ENCODE measurements at regions not wholly inside any gene's neighbourhood (a gene's known extent, or its start where the extent isn't known, plus 50 kb on each side); places are given as distances from the start of the nearest gene placed in this dataset.

DNA sequence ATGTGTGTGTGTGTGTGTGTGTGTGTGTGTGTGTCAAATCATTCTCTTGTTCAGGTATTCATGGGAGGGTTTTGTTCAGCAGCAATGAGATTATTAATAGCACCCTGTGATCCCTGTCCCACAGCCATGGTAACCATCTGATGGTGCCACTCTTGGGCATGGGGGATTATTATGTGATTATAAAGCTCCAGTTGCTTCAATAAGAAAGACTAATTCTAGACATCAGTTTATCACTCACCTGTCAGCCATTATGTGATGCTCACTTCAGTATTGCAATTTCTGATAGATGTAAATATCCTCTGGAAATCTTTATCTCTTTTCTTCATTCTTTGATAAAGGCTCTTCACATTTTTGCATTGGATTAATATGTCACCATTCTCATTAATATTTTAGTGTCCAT, 145.9 kb upstream of the POU1F1 start:
- Histone ChIP-seq H3K9me3 (replicated peaks; ENCODE audit: control insufficient read depth, low read depth, low read length) (no peaks in the 10 kb centered on the region), H3K27me3 (ENCODE audit: control insufficient read depth, insufficient read depth, low read length) (no peaks in the 10 kb centered on the region), H3K27ac (ENCODE audit: low read length) (no peak overlapping the region), H3K4me3 (ENCODE audit: low read length) (no peak overlapping the region), H3K36me3 (ENCODE audit: control insufficient read depth, insufficient read depth, low read length) (no peaks in the 10 kb centered on the region), H3K4me1 (ENCODE audit: control insufficient read depth, insufficient read depth, low read length) (no peaks in the 10 kb centered on the region)
- DNase-seq = no peak

DNA sequence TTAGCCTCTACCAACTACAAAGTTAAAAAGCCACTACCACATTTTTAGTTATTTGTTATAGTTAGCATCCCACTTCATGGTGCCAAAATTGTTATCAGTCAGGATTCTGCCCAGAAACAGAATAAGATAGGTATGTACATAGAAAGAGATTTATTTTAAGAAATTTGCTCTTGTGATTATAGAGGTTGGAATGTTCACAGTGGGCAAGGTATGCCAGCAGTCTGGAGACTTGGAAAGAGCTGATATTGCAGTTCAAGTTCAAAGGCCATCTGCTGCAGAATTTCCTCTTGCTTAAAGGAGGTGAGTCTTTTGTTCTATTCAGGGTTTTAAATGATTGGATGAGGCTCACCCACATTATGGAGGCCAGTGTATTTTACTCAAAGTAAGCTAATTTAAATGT, 143.8 kb upstream of the POU1F1 start:
- Histone ChIP-seq H3K27ac (ENCODE audit: low read length) (no peak overlapping the region), H3K4me1 (ENCODE audit: control insufficient read depth, insufficient read depth, low read length) (no peaks in the 10 kb centered on the region), H3K9me3 (replicated peaks; ENCODE audit: control insufficient read depth, low read depth, low read length) (no peaks in the 10 kb centered on the region), H3K27me3 (ENCODE audit: control insufficient read depth, insufficient read depth, low read length) (no peaks in the 10 kb centered on the region), H3K36me3 (ENCODE audit: control insufficient read depth, insufficient read depth, low read length) (no peaks in the 10 kb centered on the region), H3K4me3 (ENCODE audit: low read length) (no peak overlapping the region)
- no peak for DNase-seq

DNA sequence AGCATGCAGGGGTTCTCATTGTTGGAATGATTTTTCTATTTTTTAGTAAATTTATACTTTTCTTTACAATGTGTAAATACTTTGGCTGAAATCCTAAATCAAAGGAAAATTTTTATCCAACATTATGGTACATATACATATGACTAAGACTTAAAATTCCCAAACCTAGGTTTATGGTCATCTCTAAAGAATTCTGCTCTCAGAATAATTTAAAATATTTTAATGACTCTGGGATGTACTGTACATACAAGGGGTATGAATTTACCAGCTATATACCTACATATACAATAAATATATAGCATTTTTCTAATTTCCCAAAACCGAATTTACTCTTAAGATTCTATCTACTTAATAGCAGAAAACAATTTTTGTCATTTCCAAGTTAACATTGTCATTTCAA, 137.9 kb upstream of the POU1F1 start:
- no CpG with 5 or more reads among the region's 1 CpG for WGBS (ENCODE audit: insufficient coverage)
- no peaks in the 10 kb centered on the region for H3K36me3 ChIP-seq (ENCODE audit: control insufficient read depth, insufficient read depth, low read length)
- H3K4me1 ChIP-seq (ENCODE audit: control insufficient read depth, insufficient read depth, low read length) = no peaks in the 10 kb centered on the region
- H3K4me3 ChIP-seq (ENCODE audit: low read length) = no peak overlapping the region
- H3K9me3 ChIP-seq (replicated peaks; ENCODE audit: control insufficient read depth, low read depth, low read length) = no peaks in the 10 kb centered on the region
- no peaks in the 10 kb centered on the region for H3K27me3 ChIP-seq (ENCODE audit: control insufficient read depth, insufficient read depth, low read length)
- H3K27ac ChIP-seq (ENCODE audit: low read length) = no peak overlapping the region
- no peak for DNase-seq

DNA sequence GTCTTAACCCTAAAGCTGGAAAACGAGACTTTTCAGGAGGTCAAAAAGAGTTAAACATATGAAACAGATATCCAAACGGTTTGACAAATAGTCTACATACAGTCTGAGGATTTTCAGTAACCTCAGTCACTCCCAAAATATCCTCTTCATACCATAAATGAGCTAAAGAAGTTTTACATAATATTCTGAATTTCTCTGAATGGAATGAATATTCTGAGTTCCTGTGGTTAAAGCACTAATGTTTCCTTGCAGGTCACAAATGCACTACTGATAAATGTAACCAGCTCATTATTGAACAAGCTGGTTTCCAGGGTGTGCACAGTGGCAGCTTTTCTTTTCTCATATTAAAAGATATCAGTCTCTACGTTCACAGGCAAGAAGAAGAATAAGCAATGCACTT, 137.4 kb upstream of the POU1F1 start:
- no peak for DNase-seq

DNA sequence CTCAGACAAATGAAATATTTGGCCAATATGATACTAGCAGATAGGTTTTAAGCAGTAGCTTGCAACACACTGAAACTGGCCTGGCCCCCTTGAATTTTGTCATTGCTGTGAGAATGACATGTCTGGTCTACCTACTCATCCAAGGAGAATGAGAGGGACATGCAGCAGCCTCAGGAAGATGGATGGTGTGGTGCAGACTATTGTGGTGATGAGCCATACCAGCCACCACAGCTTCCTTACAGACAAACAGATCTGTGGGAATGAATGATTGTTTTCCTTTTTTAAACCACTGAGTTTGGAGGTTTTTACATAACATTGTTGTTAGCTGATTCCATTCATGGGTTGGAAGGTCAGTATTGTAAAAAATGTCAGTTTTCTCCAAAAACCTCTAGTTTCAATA, 133.7 kb upstream of the POU1F1 start:
- no peaks in the 10 kb centered on the region for H3K9me3 ChIP-seq (replicated peaks; ENCODE audit: control insufficient read depth, low read depth, low read length)
- no peaks in the 10 kb centered on the region for H3K36me3 ChIP-seq (ENCODE audit: control insufficient read depth, insufficient read depth, low read length)
- no peak for DNase-seq
- no peak overlapping the region for H3K27ac ChIP-seq (ENCODE audit: low read length)
- no peak overlapping the region for H3K4me3 ChIP-seq (ENCODE audit: low read length)
- no peaks in the 10 kb centered on the region for H3K4me1 ChIP-seq (ENCODE audit: control insufficient read depth, insufficient read depth, low read length)
- H3K27me3 ChIP-seq (ENCODE audit: control insufficient read depth, insufficient read depth, low read length) = no peaks in the 10 kb centered on the region

More for the DNA sequence above, 137.4 kb upstream of the POU1F1 start:
- WGBS (ENCODE audit: insufficient coverage) = no CpG with 5 or more reads among the region's 3 CpGs
- Histone ChIP-seq H3K36me3 (ENCODE audit: control insufficient read depth, insufficient read depth, low read length) (no peaks in the 10 kb centered on the region), H3K9me3 (replicated peaks; ENCODE audit: control insufficient read depth, low read depth, low read length) (no peaks in the 10 kb centered on the region), H3K4me1 (ENCODE audit: control insufficient read depth, insufficient read depth, low read length) (no peaks in the 10 kb centered on the region), H3K27ac (ENCODE audit: low read length) (no peak overlapping the region), H3K27me3 (ENCODE audit: control insufficient read depth, insufficient read depth, low read length) (no peaks in the 10 kb centered on the region), H3K4me3 (ENCODE audit: low read length) (no peak overlapping the region)

DNA sequence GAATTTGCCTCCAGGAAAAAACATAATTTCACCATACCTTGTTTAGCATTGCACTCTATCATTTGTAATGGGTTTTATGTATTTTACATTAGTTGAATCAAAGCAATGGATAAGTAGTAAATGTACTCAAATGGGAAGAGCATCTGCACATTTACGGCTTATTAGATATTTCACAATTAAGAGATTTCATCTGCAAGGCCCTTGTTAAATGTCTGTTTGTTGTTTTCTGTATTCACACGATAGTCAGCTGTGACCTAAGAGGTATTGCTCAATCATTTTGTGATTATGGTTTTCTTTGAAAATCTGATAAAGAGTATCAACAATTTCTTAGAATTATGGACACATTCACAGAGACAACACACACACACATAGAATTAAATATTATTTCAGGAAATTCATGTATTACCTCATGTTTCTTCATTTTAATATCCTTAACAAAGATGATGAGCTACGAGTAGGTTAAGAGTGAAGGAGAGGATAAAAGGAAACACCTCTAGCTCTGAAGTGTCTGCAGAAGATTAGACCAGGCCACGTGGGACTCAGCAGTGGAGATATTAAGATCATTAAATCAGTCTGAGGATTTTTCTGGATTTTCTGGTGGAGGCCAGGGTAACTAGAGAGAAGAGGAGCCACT, 121.9 kb upstream of the POU1F1 start:
- Histone ChIP-seq H3K4me1 (ENCODE audit: control insufficient read depth, insufficient read depth, low read length) (no peaks in the 10 kb centered on the region), H3K27ac (ENCODE audit: low read length) (no peak overlapping the region), H3K27me3 (ENCODE audit: control insufficient read depth, insufficient read depth, low read length) (no peaks in the 10 kb centered on the region), H3K4me3 (ENCODE audit: low read length) (no peak overlapping the region), H3K36me3 (ENCODE audit: control insufficient read depth, insufficient read depth, low read length) (no peaks in the 10 kb centered on the region), H3K9me3 (replicated peaks; ENCODE audit: control insufficient read depth, low read depth, low read length) (no peaks in the 10 kb centered on the region)
- no peak for DNase-seq
- 40% methylated on average over 1 of the region's 4 CpGs for WGBS (ENCODE audit: insufficient coverage)

DNA sequence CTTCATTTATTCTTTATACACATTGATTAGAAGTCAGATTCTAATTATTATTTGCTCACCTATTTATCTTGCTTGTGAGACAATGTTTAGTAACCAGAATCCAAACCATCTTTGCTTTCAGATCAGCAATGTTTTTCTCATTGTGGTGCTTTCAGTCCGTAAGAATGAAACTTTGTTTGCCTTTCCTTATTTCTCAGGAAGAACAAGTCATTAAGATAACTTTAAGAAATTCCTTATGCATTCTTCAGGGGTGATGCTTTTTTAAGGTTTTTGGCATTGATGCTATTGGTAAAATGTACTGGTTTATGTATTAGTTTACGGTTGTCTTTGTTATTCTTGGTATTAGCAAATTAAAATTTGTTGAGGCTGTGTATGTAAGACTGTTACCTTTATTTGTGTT, 120.8 kb upstream of the POU1F1 start:
- Histone ChIP-seq H3K27me3 (ENCODE audit: control insufficient read depth, insufficient read depth, low read length) (no peaks in the 10 kb centered on the region), H3K4me3 (ENCODE audit: low read length) (no peak overlapping the region), H3K36me3 (ENCODE audit: control insufficient read depth, insufficient read depth, low read length) (no peaks in the 10 kb centered on the region), H3K4me1 (ENCODE audit: control insufficient read depth, insufficient read depth, low read length) (no peaks in the 10 kb centered on the region), H3K27ac (ENCODE audit: low read length) (no peak overlapping the region), H3K9me3 (replicated peaks; ENCODE audit: control insufficient read depth, low read depth, low read length) (no peaks in the 10 kb centered on the region)
- DNase-seq = no peak
- WGBS (ENCODE audit: insufficient coverage) = no CpG with 5 or more reads among the region's 2 CpGs

DNA sequence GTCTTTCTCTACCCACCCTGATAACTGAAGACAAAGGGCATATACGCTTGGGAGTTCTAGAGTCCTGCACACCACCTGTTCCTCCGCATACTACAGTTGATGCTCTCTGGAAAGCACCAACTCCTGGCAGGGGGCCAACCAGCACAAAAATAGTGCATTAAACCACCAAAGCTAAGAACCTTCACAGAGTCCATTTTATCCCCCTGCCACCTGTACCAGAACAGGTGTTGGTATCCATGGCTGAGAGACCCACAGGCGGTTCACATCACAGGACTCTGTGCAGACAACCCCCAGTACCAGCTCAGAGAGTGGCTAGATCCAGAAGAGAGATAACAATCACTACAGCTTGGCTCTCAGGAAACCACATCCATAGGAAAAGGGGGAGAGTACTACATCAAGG, 114.4 kb upstream of the POU1F1 start:
- H3K27me3 ChIP-seq (ENCODE audit: control insufficient read depth, insufficient read depth, low read length) = no peaks in the 10 kb centered on the region
- H3K9me3 ChIP-seq (replicated peaks; ENCODE audit: control insufficient read depth, low read depth, low read length) = no peaks in the 10 kb centered on the region
- H3K4me3 ChIP-seq (ENCODE audit: low read length) = no peak overlapping the region
- no peaks in the 10 kb centered on the region for H3K4me1 ChIP-seq (ENCODE audit: control insufficient read depth, insufficient read depth, low read length)
- peak; percentile 22 for DNase-seq
- H3K27ac ChIP-seq (ENCODE audit: low read length) = no peak overlapping the region
- H3K36me3 ChIP-seq (ENCODE audit: control insufficient read depth, insufficient read depth, low read length) = no peaks in the 10 kb centered on the region
- WGBS (ENCODE audit: insufficient coverage) = 89% methylated on average over 2 of the region's 3 CpGs

DNA sequence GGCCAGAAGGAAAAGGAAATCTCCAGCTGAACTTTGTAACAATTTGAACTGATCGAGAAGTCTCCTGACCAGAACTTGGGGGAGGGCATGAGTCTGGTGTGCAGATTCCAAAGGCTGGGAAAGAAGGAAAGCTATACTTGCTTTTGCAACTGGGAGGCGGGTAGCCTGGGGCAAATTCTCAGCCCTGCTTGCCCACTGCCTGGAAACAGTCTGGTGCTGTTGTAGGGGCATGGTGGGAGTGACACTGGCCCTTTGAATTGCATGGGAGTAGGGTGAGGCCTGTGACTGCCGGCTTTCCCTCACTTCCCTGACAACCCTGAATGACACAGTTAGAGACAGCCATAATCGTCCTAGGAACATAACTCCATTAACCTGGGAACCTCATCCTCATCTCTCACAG, 114.0 kb upstream of the POU1F1 start:
- Histone ChIP-seq H3K27me3 (ENCODE audit: control insufficient read depth, insufficient read depth, low read length) (no peaks in the 10 kb centered on the region), H3K36me3 (ENCODE audit: control insufficient read depth, insufficient read depth, low read length) (no peaks in the 10 kb centered on the region), H3K9me3 (replicated peaks; ENCODE audit: control insufficient read depth, low read depth, low read length) (no peaks in the 10 kb centered on the region), H3K4me3 (ENCODE audit: low read length) (no peak overlapping the region), H3K4me1 (ENCODE audit: control insufficient read depth, insufficient read depth, low read length) (no peaks in the 10 kb centered on the region), H3K27ac (ENCODE audit: low read length) (no peak overlapping the region)
- DNase-seq = no peak
- 72% methylated on average over 2 of the region's 4 CpGs for WGBS (ENCODE audit: insufficient coverage)

DNA sequence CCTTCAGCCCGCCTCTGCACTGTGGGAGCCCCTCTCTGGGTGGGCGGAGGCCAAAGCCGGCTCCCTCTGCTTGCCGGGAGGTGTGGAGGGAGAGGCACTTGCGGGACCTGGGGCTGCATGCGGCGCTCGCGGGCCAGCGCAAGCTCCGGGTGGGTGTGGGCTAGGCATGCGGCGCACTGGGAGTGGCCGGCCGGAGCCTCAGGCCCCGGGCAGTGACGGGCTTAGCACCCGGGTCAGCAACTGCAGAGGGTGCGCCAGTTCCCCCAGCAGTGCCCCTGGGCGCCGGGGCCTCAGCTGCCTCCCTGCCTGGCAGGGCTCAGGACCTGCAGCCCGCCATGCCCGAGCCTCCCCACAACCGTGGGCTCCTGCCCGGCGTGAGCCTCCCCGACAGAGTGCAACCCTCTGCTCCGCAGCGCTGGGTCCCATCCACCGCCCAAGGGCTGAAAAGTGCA, 98.9 kb upstream of the POU1F1 start:
- Histone ChIP-seq H3K4me1 (ENCODE audit: control insufficient read depth, insufficient read depth, low read length) (no peaks in the 10 kb centered on the region), H3K4me3 (ENCODE audit: low read length) (no peak overlapping the region), H3K36me3 (ENCODE audit: control insufficient read depth, insufficient read depth, low read length) (no peaks in the 10 kb centered on the region), H3K27me3 (ENCODE audit: control insufficient read depth, insufficient read depth, low read length) (no peaks in the 10 kb centered on the region), H3K27ac (ENCODE audit: low read length) (no peak overlapping the region), H3K9me3 (replicated peaks; ENCODE audit: control insufficient read depth, low read depth, low read length) (peaks cover 4% of the 10 kb centered on the region)
- no peak for DNase-seq
- 97% methylated on average over 28 of the region's 30 CpGs for WGBS (ENCODE audit: insufficient coverage)

DNA sequence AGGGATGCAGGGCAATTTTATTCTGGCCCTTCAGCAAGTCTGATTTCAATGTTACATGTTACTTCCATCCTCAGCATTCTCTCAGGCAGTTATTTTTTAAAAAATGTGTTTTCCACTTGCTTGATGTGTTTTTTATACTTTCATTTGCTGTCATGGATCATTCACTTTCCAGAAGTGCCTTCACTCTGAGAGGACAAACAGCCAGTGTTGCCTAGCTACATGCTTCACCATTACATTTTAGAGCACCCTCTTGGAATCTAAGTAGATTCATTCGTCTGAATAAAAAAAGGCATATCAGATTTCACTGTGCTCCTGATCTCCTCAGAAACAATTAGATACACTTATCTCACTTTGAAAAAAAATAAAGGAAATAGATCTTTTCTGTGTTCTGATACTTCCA, 93.6 kb upstream of the POU1F1 start:
- Histone ChIP-seq H3K9me3 (replicated peaks; ENCODE audit: control insufficient read depth, low read depth, low read length) (no peaks in the 10 kb centered on the region), H3K27me3 (ENCODE audit: control insufficient read depth, insufficient read depth, low read length) (no peaks in the 10 kb centered on the region), H3K4me1 (ENCODE audit: control insufficient read depth, insufficient read depth, low read length) (no peaks in the 10 kb centered on the region), H3K36me3 (ENCODE audit: control insufficient read depth, insufficient read depth, low read length) (no peaks in the 10 kb centered on the region), H3K4me3 (ENCODE audit: low read length) (no peak overlapping the region), H3K27ac (ENCODE audit: low read length) (no peak overlapping the region)
- WGBS (ENCODE audit: insufficient coverage) = no CpG with 5 or more reads among the region's 1 CpG
- peak; percentile 9 for DNase-seq
